ENCODE measurements at regions not wholly inside any gene's neighbourhood (a gene's known extent, or its start where the extent isn't known, plus 50 kb on each side); places are given as distances from the start of the nearest gene placed in this dataset.

DNA sequence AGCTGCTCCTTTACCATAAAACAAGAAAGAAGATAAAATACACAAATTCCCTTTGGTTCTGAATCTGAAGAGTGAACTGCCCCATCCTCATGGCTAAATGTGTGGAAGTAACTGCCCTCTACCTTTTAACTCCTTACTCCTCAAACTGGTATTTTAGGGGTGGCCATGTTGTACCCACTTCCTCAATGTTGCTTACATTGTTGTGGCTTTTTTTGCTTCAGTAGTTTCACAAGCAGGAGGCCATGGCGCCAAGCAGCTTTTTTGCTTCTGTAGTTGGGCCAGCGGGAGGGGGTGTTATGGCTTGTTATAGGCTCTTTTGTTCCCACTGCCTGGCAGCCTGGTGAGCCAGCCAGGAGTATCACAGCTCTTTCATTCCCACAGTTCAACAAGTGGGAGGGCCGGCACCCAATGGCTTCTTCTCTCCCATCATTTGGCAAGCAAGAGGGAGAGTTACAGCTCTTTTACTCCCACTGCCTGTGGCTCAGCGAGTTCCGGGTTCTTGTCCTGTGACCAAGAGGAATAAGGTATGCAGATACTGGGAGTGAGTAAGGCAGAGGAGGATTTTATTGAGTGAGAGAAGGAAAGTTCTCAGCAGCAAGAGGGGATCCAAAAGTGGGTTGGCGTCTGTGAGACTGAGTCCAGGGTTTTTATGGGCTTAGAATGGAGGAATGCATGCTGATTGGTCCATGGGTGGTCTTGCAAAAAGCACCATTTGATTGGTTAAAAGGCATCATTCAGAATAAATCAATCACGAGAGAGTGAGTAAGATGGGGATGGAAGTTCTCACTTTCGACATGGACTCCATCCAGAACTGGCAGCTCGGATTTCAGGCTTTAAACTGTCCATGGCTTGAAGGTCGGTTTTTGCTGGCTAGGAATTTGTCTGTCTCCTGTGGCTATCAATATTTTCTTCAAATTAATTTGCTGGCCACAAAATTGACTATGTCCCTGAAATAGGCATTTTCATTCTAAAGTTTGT is 429.6 kb downstream of the HLX start:
- WGBS, 2 donors = 83 to 87% methylated on average over 10 of the region's 10 CpGs
- no peak overlapping the region for H3K27ac ChIP-seq
- DNase-seq = no peak
- no peaks in the 10 kb centered on the region for H3K9me3 ChIP-seq
- no peak overlapping the region for H3K4me3 ChIP-seq
- H3K27me3 ChIP-seq = no peaks in the 10 kb centered on the region
- TF ChIP-seq EP300 (IDR thresholded peaks at IDR 0.05) = no peak
- no peak for ATAC-seq (ENCODE audit: low FRiP score in 2 of 2)
- no peaks in the 10 kb centered on the region for H3K36me3 ChIP-seq
- no peaks in the 10 kb centered on the region for H3K4me1 ChIP-seq

DNA sequence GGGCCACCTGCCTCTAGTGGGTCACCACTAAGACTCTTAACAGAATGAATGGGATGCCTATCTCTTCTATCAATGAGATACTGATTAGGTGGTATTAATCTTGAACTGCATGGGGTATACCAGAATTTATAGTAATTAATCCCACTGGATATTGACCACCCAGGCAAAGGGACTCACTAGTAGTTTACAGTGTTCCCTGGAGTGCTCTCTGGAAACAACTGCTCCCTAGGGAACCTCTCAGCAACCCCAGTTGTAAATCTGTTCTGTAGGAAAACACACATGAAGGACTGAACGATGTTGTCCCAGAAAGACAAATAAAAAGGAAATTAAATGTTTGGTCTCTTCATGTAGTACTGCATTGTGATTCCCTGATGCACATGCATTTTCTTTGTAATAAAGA is 430.5 kb downstream of the HLX start:
- Histone ChIP-seq H3K4me1 (no peaks in the 10 kb centered on the region), H3K36me3 (no peaks in the 10 kb centered on the region), H3K4me3 (no peak overlapping the region), H3K27me3 (no peaks in the 10 kb centered on the region), H3K27ac (no peak overlapping the region), H3K9me3 (no peaks in the 10 kb centered on the region)
- no peak for DNase-seq
- WGBS, 2 donors = 52 to 67% methylated on average over 1 of the region's 1 CpG
- TF ChIP-seq, protein P1, sequence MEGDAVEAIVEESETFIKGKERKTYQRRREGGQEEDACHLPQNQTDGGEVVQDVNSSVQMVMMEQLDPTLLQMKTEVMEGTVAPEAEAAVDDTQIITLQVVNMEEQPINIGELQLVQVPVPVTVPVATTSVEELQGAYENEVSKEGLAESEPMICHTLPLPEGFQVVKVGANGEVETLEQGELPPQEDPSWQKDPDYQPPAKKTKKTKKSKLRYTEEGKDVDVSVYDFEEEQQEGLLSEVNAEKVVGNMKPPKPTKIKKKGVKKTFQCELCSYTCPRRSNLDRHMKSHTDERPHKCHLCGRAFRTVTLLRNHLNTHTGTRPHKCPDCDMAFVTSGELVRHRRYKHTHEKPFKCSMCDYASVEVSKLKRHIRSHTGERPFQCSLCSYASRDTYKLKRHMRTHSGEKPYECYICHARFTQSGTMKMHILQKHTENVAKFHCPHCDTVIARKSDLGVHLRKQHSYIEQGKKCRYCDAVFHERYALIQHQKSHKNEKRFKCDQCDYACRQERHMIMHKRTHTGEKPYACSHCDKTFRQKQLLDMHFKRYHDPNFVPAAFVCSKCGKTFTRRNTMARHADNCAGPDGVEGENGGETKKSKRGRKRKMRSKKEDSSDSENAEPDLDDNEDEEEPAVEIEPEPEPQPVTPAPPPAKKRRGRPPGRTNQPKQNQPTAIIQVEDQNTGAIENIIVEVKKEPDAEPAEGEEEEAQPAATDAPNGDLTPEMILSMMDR (IDR thresholded peaks at IDR 0.05) = no peak
- TF ChIP-seq POLR2AphosphoS5 (IDR thresholded peaks at IDR 0.05) (no peak), EP300 (IDR thresholded peaks at IDR 0.05) (no peak), POLR2A (IDR thresholded peaks at IDR 0.05) (no peak)
- no peak for ATAC-seq (ENCODE audit: low FRiP score in 2 of 2)

DNA sequence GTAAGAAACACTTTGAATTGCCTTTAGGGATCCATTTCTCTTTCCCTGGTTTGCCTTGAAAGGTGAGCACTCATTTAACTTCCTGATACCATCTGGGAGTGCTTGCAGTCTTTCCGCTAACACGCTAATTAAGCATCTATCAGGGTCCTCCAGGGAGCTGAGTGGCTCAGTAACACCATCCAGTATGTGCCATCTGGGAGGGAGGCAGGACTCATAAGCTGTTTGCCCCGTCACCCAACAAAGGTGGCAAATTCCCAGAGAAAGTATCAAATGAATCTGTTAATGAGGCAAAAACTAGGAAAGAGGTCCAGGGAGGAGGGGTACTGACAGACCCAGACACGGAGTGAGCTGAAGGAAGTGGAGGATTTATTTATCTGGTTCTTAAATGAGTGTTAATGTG is 430.9 kb downstream of the HLX start:
- no peaks in the 10 kb centered on the region for H3K27me3 ChIP-seq
- ATAC-seq (ENCODE audit: low FRiP score in 2 of 2) (no peak), DNase-seq (no peak)
- WGBS, 2 donors = 61% methylated on average over 4 of the region's 4 CpGs
- H3K36me3 ChIP-seq = no peaks in the 10 kb centered on the region
- no peak overlapping the region for H3K4me3 ChIP-seq
- no peaks in the 10 kb centered on the region for H3K9me3 ChIP-seq
- H3K27ac ChIP-seq = no peak overlapping the region
- TF ChIP-seq POLR2A (IDR thresholded peaks at IDR 0.05) = no peak
- TF ChIP-seq POLR2AphosphoS5 (IDR thresholded peaks at IDR 0.05) = no peak
- TF ChIP-seq, protein P1 (IDR thresholded peaks at IDR 0.05) = no peak
- no peak for TF ChIP-seq EP300 (IDR thresholded peaks at IDR 0.05)
- no peaks in the 10 kb centered on the region for H3K4me1 ChIP-seq

DNA sequence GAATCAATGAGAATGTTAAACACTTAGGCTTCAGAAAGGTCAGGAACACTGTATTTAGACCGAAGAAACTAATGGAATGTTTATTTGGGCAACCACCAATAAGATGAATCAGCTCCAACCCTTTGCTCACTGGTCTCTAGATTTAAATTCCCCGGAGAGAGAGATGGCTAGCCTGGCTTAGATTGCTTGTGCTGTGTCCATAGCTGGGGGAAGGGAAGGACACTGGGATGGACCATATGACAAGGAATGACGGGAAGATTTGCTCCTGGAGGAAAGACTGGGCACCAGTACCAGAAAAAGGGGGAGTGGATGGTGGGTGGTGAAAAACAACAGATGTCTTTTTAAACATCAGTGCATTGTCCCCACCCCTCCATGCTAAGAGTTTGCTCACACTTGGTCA is 426.6 kb downstream of the DUSP10 start:
- no peak for TF ChIP-seq EP300 (IDR thresholded peaks at IDR 0.05)
- TF ChIP-seq POLR2A (IDR thresholded peaks at IDR 0.05) = no peak
- no peak for TF ChIP-seq POLR2AphosphoS5 (IDR thresholded peaks at IDR 0.05)
- TF ChIP-seq, protein P1 (IDR thresholded peaks at IDR 0.05) = no peak
- ATAC-seq (ENCODE audit: low FRiP score in 2 of 2) (peak in 1 of 2 donors; percentile 67), DNase-seq (no peak)
- H3K9me3 ChIP-seq = no peaks in the 10 kb centered on the region
- no peak overlapping the region for H3K27ac ChIP-seq
- WGBS, 2 donors = 46 to 47% methylated on average over 3 of the region's 3 CpGs
- H3K4me3 ChIP-seq = no peak overlapping the region
- H3K36me3 ChIP-seq = no peaks in the 10 kb centered on the region
- H3K27me3 ChIP-seq = no peaks in the 10 kb centered on the region
- H3K4me1 ChIP-seq = peaks cover 0 to 2% (median 0%) of the 10 kb centered on the region in 4 donors

DNA sequence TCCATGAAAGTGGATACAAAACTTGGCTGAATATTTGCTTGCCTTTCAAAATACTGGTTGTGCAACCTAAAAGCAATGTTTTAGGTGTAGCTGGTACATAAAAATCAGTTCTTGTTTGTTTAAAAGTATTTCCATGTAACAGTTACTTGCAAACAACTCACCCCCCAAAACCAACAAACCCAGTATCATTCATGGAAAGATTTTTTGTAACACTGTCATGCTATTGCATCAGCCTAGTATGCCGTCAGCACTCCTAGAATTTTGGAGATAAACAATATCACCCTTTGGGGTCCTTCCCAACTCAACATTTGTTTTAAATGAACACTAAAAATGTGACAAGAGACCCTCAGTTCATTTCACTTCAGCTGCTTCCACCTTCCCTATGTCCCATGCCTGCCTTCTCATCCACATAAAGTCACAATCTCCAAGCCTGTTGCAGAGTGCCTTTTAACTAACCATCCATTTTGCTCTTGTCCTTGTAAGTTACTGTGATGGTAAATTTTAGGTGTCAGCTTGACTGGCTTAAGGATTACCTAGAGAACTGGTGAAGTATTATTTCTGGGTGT is 425.3 kb downstream of the DUSP10 start:
- DNase-seq = no peak
- 67 to 85% methylated on average over 1 of the region's 1 CpG for WGBS, 2 donors

More for the DNA sequence above, 425.3 kb downstream of the DUSP10 start:
- Histone ChIP-seq H3K36me3 (no peaks in the 10 kb centered on the region), H3K27ac (no peak overlapping the region), H3K4me3 (no peak overlapping the region), H3K27me3 (no peaks in the 10 kb centered on the region), H3K9me3 (no peaks in the 10 kb centered on the region), H3K4me1 (peaks cover 0 to 2% (median 0%) of the 10 kb centered on the region in 4 donors)
- TF ChIP-seq, protein P1 (IDR thresholded peaks at IDR 0.05) = no peak
- TF ChIP-seq POLR2AphosphoS5 (IDR thresholded peaks at IDR 0.05) (no peak), EP300 (IDR thresholded peaks at IDR 0.05) (no peak), POLR2A (IDR thresholded peaks at IDR 0.05) (no peak)
- ATAC-seq (ENCODE audit: low FRiP score in 2 of 2) = no peak

All from upper lobe of left lung (tissue), 6 donors.